SK-N-SH treated with all-trans-retinoic acid at 6 μM for 48 hours (cell line): ENCODE measurements at regions not wholly inside any gene's neighbourhood (a gene's known extent, or its start where the extent isn't known, plus 50 kb on each side); places are given as distances from the start of the nearest gene placed in this dataset.

Experiments used
- ATAC-seq: fragments of 200-7000 bp; cut with Tn5 transposase; 3 replicates; pipeline ENCODE4 v1.9.1; 2020; ENCODE audit warnings: mild to moderate bottlenecking, moderate library complexity
- ARNTL ChIP-seq: fragments of 450-650 bp; formaldehyde crosslinking; IDR thresholded peaks from 2 replicates; pipeline ENCODE4 v1.5.0; 2020; ENCODE audit warnings: low read depth, mild to moderate bottlenecking, moderate library complexity, borderline replicate concordance
- BACH2 ChIP-seq: fragments of 250-450 bp; sonication (Bioruptor Pico); IDR thresholded peaks from 2 replicates; pipeline ENCODE4 v1.9.0; 2021; ENCODE audit warnings: mild to moderate bottlenecking, borderline replicate concordance
- CREB5 ChIP-seq: fragments of 250-450 bp; sonication (Bioruptor Pico); IDR thresholded peaks from 2 replicates; pipeline ENCODE4 v1.5.1; 2020; ENCODE audit warnings: low read depth, mild to moderate bottlenecking, moderate library complexity
- CSDC2 ChIP-seq: fragments of 250-450 bp; sonication (Bioruptor Pico); IDR thresholded peaks from 2 replicates; pipeline ENCODE4 v1.5.0; 2020; ENCODE audit warnings: mild to moderate bottlenecking, moderate library complexity
- CSRNP3 ChIP-seq: fragments of 250-450 bp; sonication (Bioruptor Pico); IDR thresholded peaks from 2 replicates; pipeline ENCODE4 v1.5.1; 2021; ENCODE audit warnings: mild to moderate bottlenecking, moderate library complexity
- ESRRG ChIP-seq: fragments of 250-450 bp; sonication (Bioruptor Pico); IDR thresholded peaks from 2 replicates; pipeline ENCODE4 v1.6.1; 2021; ENCODE audit warnings: mild to moderate bottlenecking
- GLIS3 ChIP-seq: fragments of 250-450 bp; sonication (Bioruptor Pico); IDR thresholded peaks from 2 replicates; pipeline ENCODE4 v1.5.0; 2020; ENCODE audit warnings: mild to moderate bottlenecking, moderate library complexity
- ISL1 ChIP-seq: fragments of 250-450 bp; sonication (Bioruptor Pico); IDR thresholded peaks from 2 replicates; pipeline ENCODE4 v2.1.2; 2022; ENCODE audit warnings: mild to moderate bottlenecking, moderate library complexity
- OSR1 ChIP-seq: fragments of 250-450 bp; sonication (Bioruptor Pico); IDR thresholded peaks from 2 replicates; pipeline ENCODE4 v1.8.0; 2022; ENCODE audit warnings: moderate library complexity, mild to moderate bottlenecking, inconsistent platforms
- PATZ1 ChIP-seq: fragments of 250-450 bp; sonication (Bioruptor Pico); IDR thresholded peaks from 2 replicates; pipeline ENCODE4 v1.8.0; 2020; ENCODE audit warnings: mild to moderate bottlenecking, moderate library complexity, borderline replicate concordance
- POU6F1 ChIP-seq: fragments of 250-450 bp; sonication (Bioruptor Pico); IDR thresholded peaks from 2 replicates; pipeline ENCODE4 v1.8.0; 2021; ENCODE audit warnings: low read depth, mild to moderate bottlenecking, moderate library complexity, borderline replicate concordance
- PPARA ChIP-seq: fragments of 250-450 bp; sonication (Bioruptor Pico); IDR thresholded peaks from 2 replicates; pipeline ENCODE4 v1.5.0; 2020; ENCODE audit warnings: mild to moderate bottlenecking, borderline replicate concordance
- RARB ChIP-seq: fragments of 250-450 bp; sonication (Bioruptor Pico); IDR thresholded peaks from 2 replicates; pipeline ENCODE4 v1.8.0; 2021; ENCODE audit warnings: mild to moderate bottlenecking, moderate library complexity
- SNAI2 ChIP-seq: fragments of 250-450 bp; sonication (Bioruptor Pico); IDR thresholded peaks from 2 replicates; pipeline ENCODE4 v1.5.0; 2020; ENCODE audit warnings: mild to moderate bottlenecking, moderate library complexity
- TCF4 ChIP-seq: fragments of 250-450 bp; sonication (Bioruptor Pico); IDR thresholded peaks from 2 replicates; pipeline ENCODE4 v1.8.0; 2021; ENCODE audit warnings: mild to moderate bottlenecking, moderate library complexity, borderline replicate concordance
- TOX ChIP-seq: fragments of 250-450 bp; sonication (Bioruptor Pico); IDR thresholded peaks from 2 replicates; pipeline ENCODE4 v1.8.0; 2021; ENCODE audit warnings: mild to moderate bottlenecking, moderate library complexity, borderline replicate concordance
- TSHZ2 ChIP-seq: fragments of 250-450 bp; sonication (Bioruptor Pico); IDR thresholded peaks from 2 replicates; pipeline ENCODE4 v1.5.0; 2020; ENCODE audit warnings: mild to moderate bottlenecking, moderate library complexity
- ZC3H10 ChIP-seq: fragments of 250-450 bp; sonication (Bioruptor Pico); IDR thresholded peaks from 2 replicates; pipeline ENCODE4 v1.5.1; 2021; ENCODE audit warnings: mild to moderate bottlenecking, moderate library complexity
- ZFP3 ChIP-seq: fragments of 250-450 bp; sonication (Bioruptor Pico); IDR thresholded peaks from 2 replicates; pipeline ENCODE4 v1.5.0; 2020; ENCODE audit warnings: mild to moderate bottlenecking, moderate library complexity
- ZFP30 ChIP-seq: fragments of 450-650 bp; formaldehyde crosslinking; IDR thresholded peaks from 2 replicates; pipeline ENCODE4 v1.5.0; 2022; ENCODE audit warnings: mild to moderate bottlenecking, moderate library complexity
- ZNF565 ChIP-seq: fragments of 450-650 bp; formaldehyde crosslinking; conservative IDR thresholded peaks from 2 replicates; pipeline ENCODE4 v1.5.0; 2020; ENCODE audit warnings: low read depth, mild to moderate bottlenecking, moderate library complexity
- ZNF8 ChIP-seq: fragments of 450-650 bp; formaldehyde crosslinking; IDR thresholded peaks from 2 replicates; pipeline ENCODE4 v1.5.0; 2020; ENCODE audit warnings: mild to moderate bottlenecking, moderate library complexity

GRCh38 chr1:71153826-71154225 is 73.0 kb upstream of the ZRANB2 start:
- TF ChIP-seq ESRRG (CRISPR knock-in tag) (no peak), ZFP3 (CRISPR knock-in tag) (no peak), GLIS3 (CRISPR knock-in tag) (no peak), PPARA (CRISPR knock-in tag) (no peak), SNAI2 (CRISPR knock-in tag) (no peak), ZNF8 (CRISPR knock-in tag) (no peak), BACH2 (CRISPR knock-in tag) (no peak), ZC3H10 (CRISPR knock-in tag) (no peak), POU6F1 (CRISPR knock-in tag) (no peak), TSHZ2 (CRISPR knock-in tag) (no peak), ISL1 (CRISPR knock-in tag) (no peak), ZNF565 (CRISPR knock-in tag) (no peak)
- no peak for ATAC-seq

- ATAC-seq = no peak
- TF ChIP-seq ISL1 (CRISPR knock-in tag) = no peak
- no peak for TF ChIP-seq OSR1 (CRISPR knock-in tag)
- no peak for TF ChIP-seq POU6F1 (CRISPR knock-in tag)
- TF ChIP-seq ARNTL (CRISPR knock-in tag) = no peak
- TF ChIP-seq PPARA (CRISPR knock-in tag) = no peak
- TF ChIP-seq ZNF565 (CRISPR knock-in tag) = no peak
- no peak for TF ChIP-seq CSDC2
- no peak for TF ChIP-seq SNAI2 (CRISPR knock-in tag)
- TF ChIP-seq RARB (CRISPR knock-in tag) = no peak
- no peak for TF ChIP-seq CREB5 (CRISPR knock-in tag)
- TF ChIP-seq ZNF8 (CRISPR knock-in tag) = no peak
- TF ChIP-seq ESRRG (CRISPR knock-in tag) = no peak
- no peak for TF ChIP-seq TCF4 (CRISPR knock-in tag)
- TF ChIP-seq ZFP30 (CRISPR knock-in tag) = no peak
- no peak for TF ChIP-seq PATZ1 (CRISPR knock-in tag)
- TF ChIP-seq TOX = no peak
- TF ChIP-seq CSRNP3 = no peak
- TF ChIP-seq, all 23 proteins: peak for 0
Observed at GRCh38 chr1:71147637-71148360, 67.0 kb upstream of the ZRANB2 start.
